Activated effector memory CD4-positive, alpha-beta T cell treated with Interleukin-2 at 50 U/mL for 16 hours (primary cell): ENCODE measurements at regions not wholly inside any gene's neighbourhood (a gene's known extent, or its start where the extent isn't known, plus 50 kb on each side); places are given as distances from the start of the nearest gene placed in this dataset.

Experiments
- DNase-seq: peaks from one replicate; pipeline ENCODE4 v3.0.0-alpha.2; 2020

DNA sequence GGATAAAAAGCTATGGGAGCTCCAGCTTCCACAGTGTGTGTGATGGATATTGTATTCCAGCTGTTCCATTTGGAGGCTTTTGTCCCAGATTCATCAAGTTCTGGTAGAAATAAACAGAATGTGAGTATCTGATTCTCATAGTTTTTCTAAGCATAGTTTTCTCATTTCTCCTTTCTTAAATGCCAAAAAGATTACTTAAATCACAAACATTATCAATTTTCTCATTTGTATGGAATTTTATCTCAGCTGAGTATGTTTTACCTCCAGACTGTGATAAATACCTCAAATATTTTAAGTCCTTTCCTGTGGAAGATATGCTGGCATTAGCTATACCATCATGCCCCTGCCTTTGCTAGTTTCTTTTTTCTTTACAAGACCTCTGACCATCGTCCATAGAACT is 767.3 kb downstream of the TFAP2A start:
- no peak for DNase-seq

DNA sequence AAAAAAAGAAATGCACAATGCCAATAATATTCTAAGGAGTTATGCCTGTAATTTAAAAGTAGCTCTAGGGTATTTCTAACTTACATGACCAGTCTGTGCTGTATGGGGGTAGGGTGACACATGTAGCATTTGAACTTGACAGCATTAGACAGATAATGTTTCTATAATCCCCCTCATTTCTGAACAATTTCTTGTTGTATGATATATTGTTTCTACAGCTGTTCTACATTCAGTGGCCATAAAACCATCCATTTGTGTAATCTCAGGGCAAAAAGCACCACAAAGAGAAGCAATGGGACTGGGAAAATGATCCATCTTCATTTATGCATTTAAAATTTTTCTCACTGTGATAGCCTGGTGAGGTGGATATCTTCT is 767.8 kb downstream of the TFAP2A start:
- no peak for DNase-seq

DNA sequence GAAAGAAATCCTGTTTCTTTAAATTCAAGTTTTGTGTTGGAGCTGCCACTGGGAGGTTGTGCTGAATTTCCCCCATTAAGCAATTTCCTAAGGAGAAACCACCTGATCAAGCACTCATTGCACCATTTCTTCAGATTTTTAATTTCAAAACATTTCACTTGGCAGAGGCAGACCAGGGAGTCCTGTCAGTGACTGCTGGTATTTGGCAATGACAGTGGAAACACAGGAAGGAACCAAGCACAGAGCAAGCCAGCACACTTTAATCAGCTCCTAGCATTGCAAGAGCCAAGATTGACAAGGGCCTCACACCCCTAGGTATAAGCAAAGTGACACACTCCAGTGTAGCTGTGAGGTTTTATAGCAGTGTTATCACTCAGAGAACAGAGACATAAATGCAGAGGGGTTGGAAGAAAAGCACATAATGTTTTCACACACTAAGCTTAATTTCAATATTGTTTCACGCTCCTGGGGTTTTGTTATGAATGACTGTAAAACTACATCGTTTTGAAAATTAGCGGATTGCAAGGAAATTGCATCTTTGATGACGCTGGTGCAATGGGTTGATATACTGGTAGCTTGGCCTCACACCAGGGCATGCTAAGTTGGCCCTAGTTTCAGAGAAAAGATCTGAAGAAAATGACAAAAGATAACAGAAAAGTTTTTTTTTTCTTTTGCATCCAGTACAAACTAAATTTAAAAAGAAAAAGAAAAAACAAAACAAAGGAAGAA is 768.4 kb downstream of the TFAP2A start:
- no peak for DNase-seq

DNA sequence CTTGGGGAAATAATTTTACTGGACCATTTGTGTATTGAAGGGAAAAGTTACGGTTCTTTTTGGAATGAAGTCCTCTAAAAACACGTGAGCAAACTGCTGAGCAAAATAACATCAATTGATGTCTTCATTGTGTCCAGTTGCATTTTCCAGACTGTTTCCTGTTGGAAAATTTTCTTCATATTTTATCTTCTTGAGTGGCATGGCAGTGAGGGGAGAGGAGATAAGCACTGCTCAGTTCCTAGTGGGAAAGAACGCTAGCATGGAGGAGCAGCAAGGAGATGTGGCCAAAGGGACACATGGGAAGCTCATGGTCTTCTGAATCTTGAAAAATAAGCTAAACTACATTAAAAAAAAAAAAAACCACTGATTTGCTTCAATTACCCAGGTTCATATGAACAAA is 776.0 kb downstream of the TFAP2A start:
- DNase-seq, result no peak

DNA sequence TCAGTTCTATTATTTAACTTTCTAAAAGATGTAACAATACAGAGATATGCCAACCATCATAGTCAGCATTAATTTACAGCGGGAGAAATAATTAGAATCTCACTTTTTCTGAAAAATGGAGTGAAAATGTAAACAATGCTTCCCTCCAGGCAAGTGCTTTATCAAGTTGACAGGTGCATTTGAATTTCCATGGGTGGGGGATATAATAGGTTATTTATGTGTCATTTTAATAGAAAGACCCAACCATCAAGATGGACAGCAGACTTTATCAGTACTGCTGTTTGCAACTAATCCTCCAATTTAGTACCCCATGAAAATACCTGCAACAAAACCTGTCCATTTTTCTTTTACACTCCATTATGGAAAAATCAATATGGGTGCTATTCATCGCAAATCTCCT is 780.1 kb downstream of the TFAP2A start:
- DNase-seq, result no peak

DNA sequence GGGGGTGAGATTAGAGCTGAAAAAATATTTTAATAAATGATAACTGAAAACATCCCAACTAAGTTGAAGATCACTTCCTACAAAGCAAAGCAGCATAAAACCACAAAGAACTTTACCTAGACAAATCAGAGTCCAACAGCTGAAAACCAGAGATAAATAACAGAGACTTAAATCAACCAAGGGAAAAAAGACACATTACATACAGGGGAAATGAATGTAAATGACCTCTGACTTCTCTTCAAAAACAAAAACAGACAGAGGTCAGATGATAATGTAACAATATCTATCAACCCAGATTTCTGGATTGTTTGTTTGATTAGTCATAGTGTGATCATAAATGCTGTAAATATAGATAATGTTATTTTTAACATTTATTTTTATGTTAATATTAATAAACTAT is 782.8 kb downstream of the TFAP2A start:
- DNase-seq, result no peak

DNA sequence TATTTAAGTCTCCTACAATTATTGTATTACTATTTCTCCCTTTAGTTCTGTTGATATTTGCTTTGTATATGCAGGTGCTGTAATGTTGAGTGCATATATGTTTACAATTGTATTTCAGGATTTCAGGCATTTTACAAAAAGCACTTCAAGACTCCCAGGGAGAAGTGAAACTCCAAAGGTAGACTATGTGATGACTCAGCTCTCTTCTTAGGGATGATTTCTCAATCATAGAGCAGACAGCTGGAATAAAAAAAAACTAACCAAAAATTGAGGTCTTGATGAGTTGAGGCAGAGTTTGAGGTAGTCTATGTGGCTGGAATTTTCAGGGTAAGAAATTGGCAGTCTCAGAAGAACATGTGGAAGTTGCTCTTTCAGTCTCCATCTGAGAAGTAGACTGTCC is 786.1 kb downstream of the TFAP2A start:
- no peak for DNase-seq

DNA sequence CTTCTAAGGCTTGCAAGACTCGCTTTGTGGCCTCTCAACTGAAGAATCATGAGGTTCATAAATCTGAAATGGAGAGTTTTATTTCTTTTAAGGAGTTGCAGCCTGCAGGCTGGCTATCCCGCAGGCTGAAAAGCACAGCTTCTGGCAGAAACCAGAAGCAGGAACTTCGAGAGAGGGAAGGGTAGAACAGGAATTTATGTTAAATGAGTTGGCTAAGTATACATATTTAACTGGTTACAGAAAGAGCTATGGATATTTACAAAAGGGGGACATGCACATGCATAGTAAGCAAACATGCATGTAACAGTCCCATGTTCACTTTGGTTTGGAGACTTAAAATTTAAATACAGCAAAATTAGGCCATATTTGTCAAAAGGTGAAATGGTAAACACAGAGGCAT is 787.0 kb downstream of the TFAP2A start:
- no peak for DNase-seq

DNA sequence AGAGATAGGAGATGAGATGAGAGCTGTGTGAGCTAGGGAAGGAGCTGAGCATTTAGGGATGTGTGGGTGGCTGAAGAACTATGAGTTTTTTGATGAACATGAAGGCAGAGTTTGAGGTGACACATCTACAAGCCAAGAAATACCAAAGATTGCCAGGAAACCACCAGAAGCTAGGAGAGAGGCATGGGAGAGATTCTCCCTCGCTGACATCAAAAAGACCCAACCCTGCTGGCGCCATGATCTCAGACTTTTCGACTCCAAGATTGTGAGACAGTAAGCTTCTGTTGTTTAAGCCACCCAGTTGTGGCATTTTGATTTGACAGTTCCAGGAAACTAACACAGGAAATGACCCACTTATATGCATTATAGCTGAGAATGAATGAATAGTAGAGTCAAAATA is 790.9 kb downstream of the TFAP2A start:
- DNase-seq, result no peak

DNA sequence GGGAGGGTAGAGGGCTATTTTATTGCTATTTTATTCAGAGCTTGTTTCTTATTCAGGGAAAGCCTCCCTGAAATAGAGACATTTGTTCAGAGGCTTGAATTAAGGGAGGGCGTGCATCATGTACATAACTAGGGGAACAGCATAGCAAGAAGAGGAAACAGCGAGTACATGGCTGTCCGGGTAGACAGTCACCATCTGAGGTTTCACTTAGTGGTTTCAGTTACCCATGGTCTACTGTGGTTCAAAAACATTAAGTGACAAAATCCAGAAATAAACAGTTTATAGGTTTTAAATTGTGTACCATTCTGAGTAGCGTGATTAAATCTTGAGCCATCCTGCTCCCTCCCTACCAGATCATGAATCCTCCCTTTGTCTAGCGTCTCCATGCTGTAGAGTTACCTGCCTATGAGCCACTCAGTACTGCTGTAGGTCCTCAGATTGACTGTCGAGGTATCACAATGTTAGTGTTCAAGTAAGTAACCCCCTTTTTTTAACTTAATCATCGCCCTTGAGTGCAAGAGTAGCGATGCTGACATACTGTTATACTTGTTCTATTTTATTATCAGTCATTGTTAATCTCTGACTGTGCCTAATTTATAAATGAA is 791.5 kb downstream of the TFAP2A start:
- DNase-seq, result no peak

DNA sequence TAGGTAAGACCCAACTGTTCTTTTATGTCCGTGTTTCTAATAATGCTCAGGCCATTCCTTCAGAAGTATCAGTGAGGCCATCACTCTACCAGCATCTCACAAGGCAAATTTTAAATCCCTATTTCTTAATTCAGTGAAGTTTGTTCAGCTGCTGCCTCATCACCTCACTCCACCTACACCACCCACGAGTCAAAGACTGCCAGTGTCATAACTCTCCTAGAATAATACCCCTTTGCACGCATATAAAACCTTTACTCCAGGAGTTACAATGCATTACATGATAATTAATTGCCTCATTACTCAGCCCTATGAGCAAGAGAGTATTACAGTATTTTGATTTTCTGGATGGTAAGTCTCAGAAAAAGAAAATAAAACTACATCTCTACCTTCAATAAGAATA is 793.6 kb downstream of the TFAP2A start:
- DNase-seq, result no peak

DNA sequence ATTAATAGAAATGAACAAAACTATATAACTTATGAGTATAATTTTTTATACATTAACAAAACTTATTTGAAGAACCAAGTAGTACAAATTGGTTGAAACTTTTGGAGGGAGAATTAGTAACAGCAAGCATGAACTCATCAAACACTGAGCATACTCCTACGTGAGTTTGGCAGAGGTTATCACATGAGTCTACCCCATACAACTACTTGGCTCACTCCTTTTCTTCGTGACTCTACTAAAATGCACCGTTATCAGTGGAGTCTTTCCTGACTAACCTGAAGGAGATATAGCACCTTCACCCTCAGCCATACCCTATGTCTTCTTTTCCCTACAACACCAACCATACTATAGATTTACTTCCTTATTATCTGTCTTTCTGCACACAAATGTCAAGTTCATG is 794.2 kb downstream of the TFAP2A start:
- DNase-seq, result no peak

DNA sequence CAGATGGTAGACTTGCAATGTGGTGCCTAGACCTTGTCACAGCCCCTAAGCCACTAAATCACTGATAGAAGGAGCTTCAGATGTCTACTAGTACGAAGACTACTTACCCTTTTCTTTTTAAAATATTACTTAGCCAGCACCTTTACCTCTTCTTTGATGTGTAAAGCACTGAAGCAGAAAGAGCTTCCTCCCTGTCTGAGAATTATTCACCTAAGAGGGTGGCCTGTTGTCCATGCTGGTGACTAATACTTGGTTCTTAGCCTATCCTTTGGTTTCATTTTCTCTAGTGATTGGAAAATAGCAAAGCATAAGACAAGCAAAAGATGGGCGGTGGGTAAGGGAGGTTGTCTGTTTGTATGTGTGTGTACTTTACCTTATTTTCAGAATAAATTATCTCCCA is 794.6 kb downstream of the TFAP2A start:
- DNase-seq, result no peak

DNA sequence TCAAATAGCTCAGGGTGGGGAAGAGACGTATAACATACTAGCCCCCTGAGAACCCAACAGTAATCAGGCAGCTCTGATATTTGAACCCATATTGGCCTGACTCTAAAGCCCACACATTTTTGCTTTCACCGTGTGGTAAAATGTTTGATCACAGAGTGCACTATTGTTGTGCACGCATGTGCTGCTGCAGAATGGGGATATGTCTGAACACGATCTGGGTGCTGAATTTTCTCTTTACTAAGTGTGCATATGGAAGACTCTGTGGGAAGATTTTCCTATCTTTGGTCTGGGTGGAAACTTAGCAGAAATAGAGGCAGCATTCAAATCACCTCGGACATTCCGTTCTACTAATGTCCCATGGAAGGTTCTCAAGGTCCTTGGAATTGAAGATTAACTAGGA is 800.1 kb downstream of the TFAP2A start:
- no peak for DNase-seq

DNA sequence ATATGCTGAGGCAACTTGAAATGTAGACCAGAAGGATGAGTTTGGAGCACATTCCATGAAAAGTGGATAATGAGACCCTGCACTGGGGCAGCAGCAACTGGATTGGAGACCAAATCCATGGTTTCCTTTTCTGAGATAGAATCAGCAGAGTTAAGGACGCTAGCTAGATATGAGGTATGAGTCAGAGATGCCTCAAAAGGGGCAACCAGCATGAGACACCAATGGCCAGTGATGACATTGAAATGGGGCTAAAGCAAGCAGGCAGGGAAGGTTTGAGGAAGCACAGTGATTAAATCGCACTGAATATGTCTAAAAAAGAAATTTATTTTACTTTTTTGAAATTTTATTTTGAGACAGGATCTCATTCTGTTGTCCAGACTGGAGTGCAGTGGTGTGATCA is 802.4 kb downstream of the TFAP2A start:
- DNase-seq, result no peak

DNA sequence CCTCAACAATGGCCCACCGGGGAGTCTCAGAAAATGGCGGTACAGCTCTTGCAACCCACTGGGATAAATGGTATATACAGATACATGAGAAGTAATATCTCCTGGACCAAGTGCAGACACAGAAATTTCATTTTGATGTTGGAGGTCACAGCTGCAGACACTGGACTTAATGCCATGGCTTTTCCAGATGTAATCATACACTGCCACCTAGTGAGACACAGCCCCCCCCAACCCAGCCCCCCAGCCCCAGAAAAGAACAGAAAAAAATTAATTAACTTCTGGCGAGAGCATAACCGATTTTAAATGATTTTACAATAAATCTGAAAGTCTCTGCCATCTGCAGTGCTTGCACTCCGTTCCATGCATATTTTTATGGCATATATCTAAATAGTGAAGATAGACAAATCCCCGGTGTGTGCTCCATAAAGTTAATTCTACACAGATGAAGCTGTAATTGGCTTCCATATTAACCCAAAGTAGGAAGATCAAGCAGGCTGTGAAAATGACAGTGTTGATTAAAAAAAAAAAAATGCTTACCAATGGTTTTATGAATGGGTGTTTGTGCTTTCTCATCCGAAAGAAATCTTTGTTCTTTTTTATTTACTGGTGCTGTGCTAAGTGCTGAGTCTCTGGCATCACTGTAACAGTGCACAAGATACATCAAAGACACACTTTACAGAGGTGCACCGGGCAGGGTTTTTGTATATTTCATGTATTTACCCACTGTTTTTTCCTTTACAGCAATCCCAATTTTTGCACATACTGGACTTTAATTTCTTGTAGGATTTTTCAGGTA is 804.1 kb downstream of the TFAP2A start:
- DNase-seq, result no peak

DNA sequence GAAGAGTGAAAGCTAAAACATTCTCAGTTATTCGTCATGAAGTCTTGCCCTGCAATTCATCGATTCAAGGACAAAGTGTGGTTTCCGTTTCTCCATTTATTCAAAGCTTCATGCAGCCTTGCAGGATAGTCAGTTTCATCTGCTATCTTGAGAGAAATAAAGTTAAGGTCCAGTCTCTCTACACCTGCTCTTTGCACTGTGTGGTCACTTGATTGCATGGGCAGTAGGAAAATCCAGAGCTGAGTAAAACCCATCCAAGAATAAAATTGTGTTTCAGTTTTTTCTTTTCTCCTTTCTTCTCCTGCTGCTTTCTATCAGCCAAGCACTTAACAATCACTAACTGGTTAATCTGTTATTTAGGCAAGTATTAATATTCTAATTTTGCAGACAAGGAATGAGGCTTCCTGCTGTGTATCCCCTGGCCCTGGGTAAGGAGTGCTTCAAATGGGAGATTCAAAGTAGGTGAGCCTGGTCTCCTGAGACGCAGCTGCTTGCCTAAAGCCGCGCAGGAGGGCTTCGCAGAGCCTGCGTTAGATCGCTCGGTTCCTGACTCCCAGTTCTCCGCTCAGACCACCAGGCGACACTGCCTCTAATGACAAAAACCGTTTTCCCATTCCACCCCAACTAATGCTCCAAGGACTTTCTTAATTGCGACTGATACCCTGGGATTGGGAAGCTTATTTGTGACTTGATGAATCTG is 808.3 kb downstream of the TFAP2A start:
- no peak for DNase-seq

DNA sequence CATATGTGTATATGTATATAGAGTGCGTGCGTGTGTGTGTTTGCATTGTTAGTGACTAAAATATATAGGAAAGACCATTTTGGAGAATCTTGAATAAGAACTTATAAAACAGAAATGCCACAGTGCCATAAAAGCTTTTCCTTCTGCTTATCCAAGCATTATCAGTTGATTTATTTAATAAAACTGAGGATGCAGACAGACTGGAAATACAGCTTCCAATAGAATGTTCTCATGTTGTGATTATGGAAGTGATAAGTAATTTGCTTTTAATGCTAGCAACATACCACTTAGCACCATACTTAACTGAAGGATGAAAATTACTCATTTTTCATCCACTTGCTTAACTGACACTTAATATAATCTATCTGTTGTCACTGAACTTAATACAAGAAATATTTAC is 820.1 kb downstream of the TFAP2A start:
- no peak for DNase-seq

DNA sequence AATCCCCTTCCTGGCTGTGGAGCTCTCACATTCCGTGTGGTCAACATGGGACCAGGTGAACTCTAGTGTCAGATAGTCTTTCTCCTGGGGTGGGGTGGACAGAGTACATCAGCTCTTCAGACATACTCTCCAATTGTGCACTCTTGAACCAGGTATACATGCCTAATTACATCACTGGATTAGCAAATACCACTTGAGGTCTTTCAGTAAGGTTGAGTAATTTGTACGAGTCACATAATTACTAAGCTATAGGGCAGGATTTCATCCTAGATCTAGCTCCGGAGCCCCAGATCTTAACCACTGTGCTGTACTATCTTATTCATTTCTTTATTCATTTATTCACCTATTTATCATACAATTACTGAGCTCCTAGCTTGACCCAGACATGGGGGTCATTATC is 821.3 kb downstream of the TFAP2A start:
- DNase-seq, result no peak

DNA sequence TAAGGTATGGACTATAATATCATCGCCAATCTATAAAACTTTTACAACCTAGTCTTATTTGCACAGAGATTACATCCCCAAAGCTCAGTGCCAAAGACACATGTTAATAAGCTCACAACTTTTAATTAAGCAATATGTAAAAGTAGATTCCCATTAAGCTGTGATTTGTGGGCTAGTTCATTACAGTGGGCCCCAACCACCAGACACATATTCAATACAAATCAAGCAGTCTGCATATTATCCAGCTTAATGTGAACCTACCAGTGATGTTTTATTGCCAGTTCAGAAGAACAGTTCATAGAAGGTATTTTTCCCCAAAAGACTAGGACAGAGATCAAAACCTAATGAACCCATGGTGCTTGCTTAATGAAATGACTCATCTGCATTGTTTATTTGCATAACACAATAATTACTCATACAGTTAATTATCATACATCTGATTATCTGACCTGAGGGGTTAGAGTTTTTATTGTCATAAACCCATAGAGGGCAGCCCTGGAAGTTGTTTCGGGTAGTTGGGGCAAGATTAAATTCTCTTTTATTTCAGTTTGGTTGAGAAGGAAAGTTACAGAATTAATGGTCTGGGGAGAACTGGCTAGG is 831.0 kb downstream of the TFAP2A start:
- no peak for DNase-seq

DNA sequence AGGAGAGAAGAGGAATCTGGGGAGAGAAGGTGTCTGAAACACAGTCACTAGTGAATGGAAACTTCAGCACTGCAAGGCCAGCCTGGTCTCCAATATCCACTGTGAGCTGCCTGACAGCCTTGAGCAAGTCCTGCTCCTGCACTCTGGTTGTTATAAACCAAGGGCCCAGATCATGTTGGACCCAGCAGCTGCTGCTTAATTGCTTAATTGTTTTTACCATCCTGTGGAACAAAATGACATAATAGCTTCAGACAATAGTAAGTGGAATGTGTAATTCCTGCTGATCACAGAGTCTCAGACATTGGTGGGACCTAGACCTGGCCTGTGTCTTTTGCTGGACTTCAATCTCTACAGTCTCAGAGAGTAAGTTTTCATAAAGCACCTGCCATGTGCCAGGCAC is 833.7 kb downstream of the TFAP2A start:
- no peak for DNase-seq

DNA sequence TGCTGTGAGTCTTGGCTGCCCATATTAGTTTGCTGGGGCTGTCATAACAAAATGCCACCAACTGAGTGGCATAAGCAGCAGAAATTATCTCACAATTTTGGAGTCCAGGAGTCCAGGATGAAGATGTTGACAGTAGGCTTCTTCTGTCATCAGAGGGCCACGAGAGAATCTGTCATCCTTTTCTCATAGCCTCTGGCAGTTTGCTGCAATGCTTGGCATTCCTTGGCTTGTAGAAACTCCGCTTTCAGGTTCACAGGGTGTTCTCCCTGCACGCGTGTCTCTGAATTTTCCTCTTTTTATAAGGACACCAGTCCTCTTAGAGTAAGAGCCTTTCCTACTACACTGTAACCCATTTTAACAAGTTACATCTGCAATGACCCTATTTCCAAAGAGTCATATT is 838.4 kb downstream of the TFAP2A start:
- DNase-seq, result no peak

DNA sequence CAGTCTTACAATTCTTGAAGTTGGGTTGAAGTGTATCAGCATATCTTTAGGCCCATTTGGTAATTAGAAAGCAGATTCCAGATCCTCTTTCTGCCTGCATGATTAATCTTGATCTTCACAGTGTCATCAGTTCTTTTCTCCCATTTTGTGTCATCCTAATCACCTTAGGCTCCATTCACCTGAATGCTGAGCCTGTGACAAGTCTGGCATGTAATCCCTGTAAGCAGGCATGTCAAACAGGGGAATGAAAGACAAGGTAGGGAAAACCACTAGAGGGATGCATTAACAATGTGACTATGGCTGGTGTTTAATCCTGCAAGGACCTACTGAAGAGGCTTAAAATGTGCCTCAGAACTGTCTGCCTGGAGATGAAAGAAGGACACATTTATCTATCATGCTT is 848.8 kb downstream of the TFAP2A start:
- DNase-seq, result no peak
